ENCODE measurements at regions not wholly inside any gene's neighbourhood (a gene's known extent, or its start where the extent isn't known, plus 50 kb on each side); places are given as distances from the start of the nearest gene placed in this dataset.

DNA sequence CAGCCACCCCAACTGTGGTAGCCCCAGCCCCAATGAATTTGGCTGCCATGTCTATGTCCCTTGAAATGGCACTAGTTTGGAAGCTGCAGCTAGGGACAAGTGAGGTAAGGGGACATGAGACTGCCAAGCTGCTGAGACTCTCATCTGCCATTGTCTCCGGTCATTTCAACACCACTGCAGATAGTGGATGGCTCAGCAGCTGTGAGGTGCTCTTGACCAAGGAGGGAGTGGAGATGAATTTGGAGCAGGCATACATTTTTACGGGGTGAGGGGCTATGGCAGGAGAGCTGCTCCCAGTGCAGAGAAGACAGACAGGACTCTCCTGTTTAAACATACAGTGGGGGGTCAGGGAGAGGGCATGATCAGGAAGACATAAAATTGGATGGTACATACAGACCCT lies 315.5 kb upstream of the CAMK1G start:
- TF ChIP-seq, protein P1, sequence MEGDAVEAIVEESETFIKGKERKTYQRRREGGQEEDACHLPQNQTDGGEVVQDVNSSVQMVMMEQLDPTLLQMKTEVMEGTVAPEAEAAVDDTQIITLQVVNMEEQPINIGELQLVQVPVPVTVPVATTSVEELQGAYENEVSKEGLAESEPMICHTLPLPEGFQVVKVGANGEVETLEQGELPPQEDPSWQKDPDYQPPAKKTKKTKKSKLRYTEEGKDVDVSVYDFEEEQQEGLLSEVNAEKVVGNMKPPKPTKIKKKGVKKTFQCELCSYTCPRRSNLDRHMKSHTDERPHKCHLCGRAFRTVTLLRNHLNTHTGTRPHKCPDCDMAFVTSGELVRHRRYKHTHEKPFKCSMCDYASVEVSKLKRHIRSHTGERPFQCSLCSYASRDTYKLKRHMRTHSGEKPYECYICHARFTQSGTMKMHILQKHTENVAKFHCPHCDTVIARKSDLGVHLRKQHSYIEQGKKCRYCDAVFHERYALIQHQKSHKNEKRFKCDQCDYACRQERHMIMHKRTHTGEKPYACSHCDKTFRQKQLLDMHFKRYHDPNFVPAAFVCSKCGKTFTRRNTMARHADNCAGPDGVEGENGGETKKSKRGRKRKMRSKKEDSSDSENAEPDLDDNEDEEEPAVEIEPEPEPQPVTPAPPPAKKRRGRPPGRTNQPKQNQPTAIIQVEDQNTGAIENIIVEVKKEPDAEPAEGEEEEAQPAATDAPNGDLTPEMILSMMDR (conservative IDR thresholded peaks at IDR 0.05; ENCODE audit: low read length): no peak
- TF ChIP-seq EZH2phosphoT487 (IDR thresholded peaks at IDR 0.05; ENCODE audit: borderline replicate concordance, low read depth, low read length): no peak
